NCI-H2029 treated with DMSO at 0.1 percent for 48 hours (cell line): ENCODE measurements at regions not wholly inside any gene's neighbourhood (a gene's known extent, or its start where the extent isn't known, plus 50 kb on each side); places are given as distances from the start of the nearest gene placed in this dataset.
"Not testable (repeated sequence)": the region's sequence is repeated elsewhere in the genome, so short reads cannot be mapped to it uniquely, and the experiment has no call there.

ENCODE experiments used
- DNase-seq: peaks from one replicate; lab custom pipeline; 2025; lab: John Stamatoyannopoulos, UW

DNA sequence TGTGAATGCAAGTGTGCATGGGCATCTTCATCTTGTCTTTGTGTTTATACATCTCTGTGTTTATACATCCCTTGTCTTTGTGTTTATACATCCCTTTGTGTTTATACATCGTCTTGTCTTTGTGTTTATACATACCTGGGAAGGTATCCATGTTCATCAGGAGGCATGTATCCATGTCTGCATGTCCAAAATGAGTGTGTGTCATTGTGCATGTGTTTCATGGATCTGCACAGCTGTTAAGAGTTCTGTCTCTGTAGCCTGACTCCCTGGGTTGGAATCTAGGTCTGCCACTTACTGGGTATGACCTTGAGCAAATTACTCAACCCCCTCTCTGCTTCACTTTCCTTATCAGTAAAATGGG lies 50.1 kb upstream of the SIRPA start:
- DNase-seq = no peak

DNA sequence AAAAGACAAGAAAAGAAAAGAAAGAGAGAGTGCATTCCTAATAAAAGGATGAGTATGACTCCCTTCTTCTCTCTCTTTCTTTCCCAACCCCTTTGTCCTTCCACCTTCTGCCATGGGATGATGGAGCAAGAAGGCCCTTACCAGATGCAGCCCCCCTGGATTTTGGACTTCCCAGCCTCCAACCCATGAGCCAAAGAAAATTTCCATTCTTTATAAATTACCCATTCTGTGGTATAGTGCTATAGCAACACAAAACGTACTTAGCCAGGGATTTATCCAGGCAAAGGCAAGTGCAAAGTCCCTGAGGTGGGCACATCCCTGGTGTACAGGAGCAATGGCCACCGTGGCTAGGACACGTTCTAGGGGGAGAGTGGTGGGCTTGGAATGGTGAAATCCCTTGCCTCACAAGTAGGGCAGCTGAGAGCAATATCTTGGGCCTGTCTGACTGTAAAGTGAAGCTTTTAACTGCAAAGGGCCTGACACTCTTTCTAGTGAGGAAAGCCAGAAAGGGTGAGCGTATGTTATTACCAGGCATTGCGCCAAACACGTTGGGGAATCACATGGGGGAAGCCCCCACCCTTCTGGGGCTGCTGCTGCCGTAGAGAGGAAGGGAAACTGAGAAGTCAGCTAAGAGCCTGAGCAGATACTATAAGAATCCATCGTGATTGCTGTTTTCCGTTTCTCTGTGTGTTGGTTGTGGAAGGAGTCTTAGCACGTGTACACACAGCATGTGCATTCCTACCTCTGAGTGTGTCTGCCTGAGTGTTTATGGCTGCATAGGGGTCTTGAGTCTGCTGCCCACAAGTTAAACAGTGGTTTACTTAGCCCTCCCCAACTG lies 50.7 kb upstream of the SIRPA start:
- no peak for DNase-seq

DNA sequence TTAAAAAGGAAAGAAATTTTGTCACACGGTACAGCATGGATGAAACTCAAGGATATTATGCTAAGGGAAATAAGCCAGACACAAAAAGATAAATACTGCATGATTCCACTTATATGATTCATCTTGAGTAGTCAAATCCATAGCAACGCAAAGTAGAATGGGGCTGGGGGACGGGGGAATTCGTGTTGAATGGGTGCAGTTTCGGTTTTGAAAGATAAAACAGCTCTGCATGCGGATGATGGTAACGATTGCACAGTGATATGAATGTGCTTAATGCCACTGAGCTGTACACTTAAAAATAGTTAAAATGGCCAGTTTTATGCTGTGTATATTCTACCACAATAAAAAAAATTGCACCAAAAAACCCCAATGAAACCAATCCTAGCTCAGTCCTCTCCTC lies 52.9 kb upstream of the SIRPA start:
- no peak for DNase-seq

DNA sequence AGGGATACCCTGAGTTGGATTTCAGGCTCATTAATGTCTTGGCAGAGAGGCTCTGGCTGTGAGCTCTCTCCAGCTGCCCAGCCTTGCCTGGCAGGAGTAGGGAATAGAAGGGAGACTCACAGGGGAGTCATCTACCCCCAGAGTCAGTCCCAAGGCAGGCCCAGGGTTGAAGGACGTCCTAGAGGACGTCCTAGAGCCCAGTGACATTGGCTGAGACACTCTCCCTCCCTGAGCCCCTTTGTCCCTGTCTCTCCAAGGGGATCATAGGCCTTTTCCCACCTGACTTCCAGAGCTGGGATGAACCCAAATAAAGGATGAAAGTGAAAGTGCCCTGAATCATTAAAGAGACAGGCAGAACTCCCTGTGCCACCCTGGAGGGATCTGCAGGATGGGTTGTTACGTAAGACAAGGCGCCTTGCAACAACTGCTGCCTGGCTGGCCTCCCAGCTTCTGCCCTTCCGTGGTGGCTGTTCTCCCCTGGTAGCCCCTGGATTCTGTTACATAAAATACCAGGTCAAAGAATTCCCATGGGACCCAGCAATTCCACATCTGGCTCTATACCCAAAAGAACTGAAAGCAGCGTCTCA lies 53.6 kb upstream of the SIRPA start:
- no peak for DNase-seq

DNA sequence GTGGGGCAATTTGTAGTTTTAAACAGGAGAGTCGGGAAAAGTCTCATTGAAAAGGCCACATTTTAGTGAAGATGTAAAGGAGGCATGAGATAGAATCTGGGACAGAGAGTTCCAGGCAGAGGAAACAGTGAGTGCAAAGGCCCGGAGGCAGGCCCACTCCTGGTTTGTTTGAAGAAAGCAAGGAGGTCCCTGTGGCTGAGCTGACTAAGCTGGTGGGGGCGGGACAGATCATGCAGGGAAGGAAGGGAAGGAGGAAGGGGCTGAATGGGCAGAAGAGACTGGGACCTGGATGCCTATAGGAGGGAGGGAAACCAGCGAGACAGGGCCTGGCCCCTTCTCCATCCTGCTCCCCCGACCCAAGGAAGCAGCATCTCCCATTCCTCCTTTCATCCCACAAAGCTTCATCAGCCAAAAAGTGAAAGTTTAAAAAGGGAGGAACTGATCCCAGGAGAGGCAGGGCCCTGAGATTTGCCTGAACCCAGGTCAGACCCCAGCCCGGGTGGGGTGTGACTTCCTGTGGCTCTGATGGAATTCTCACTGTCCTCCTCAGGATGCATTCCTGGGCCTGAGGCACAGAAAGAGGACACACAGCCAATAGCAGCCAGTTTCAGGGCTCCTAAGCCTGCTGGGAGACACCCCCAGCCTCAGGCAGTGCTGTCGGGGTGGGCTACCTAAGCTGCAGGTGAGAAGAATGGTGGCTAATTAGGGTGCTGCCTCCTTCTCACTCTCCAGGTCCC lies 54.2 kb upstream of the SIRPA start:
- no peak for DNase-seq

DNA sequence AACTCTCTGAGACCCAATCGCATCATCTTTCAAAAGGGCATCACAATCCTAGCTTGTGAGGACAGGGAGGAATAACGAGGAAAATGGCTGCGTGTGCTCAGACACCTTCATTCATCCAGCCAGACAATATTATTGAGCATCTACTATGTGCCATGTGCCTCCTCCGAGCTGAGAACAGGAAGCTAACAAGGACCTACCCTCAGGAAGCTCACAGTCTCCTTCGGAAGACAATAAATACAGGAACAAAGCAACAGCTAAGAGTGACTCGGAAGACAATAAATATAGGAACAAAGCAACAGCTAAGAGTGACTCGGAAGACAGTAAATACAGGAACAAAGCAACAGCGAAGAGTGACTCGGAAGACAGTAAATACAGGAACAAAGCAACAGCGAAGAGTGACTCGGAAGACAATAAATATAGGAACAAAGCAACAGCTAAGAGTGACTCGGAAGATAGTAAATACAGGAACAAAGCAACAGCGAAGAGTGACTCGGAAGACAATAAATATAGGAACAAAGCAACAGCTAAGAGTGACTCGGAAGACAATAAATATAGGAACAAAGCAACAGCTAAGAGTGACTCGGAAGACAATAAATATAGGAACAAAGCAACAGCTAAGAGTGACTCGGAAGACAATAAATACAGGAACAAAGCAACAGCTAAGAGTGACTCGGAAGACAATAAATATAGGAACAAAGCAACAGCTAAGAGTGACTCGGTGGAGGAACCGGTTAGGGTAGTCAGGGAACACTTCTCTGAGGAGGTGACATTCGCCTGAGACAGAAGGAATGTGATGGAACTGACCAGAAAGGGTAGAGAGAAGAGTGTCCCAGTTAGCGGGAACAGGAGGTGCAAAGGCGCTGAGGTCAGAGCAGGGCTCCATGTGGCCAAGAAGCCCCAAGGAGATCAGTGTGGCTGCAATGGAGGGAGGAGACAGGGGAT lies 55.6 kb upstream of the SIRPA start:
- not testable (repeated sequence) for DNase-seq

DNA sequence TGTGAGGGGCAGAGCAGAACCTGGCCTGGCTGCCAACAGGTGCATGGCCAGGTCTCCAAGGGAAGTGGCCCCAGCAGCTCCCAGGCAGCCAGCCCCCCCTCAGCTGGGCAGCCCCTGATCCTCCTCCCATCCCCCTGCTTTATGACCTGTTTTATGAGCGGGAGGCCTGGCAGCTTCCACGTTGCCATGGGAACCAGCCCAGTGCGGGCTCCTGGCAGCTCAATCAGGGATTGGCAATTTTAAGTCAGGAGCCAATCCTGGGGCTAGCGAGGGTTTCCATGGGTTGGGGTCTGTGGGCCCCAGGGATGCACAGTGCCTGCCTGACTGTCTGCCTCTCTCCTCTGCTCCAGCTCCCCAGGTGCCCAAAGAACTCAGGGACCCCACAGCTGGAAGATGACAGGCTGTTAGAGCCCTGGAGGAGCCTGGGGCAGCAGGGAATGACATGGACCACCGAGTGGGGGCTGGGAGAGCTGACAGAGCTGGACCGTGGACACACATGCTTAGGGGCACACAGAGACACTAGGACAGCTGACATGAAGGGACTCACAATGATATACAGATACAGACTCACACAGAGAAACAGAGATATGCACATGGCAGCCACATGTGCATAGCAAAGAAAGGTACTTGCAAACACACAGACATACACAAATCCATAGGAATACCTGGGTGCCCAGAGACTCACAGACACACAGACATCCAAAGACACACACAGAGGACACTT lies 56.5 kb upstream of the SIRPA start:
- DNase-seq = no peak

DNA sequence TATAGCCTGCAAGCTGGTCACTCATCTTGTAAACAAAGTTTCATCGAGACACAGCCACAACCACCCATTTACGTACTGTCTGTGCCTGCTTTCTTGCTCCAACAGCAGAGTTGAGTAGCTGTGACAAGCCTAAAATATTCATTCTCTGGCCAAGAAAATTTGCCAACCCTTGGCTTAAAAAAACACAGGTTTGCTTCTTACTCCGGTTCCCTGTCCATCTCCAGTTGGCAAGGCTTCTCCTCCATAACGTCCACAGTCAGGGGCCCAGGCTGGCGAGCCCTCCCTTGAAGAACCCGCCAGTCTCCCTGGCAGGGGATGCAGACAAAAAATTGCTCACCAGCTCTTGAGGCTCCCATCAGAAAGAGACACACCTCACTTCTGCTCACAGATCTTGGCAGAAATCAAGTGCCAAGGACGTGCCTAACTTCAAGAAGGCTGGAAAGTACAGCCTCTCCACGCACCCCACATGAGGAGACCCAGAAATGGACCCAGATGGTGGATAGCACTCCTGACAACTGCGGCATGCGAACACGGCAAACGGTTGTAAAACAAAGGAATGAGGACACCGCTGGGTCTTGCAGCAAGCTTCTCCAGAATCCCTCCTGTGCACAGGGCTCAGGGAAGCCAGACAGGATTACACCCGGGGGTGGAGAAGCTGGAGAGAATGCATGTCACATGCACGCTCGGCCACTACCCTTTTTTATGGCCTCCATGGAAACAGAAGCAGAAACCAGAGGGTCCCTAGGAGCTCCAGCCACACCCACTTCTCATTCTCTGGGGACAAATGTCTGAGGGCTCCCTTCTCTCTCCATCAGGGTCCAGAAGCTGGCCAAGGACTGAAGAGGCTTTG lies 59.8 kb upstream of the SIRPA start:
- DNase-seq = no peak

DNA sequence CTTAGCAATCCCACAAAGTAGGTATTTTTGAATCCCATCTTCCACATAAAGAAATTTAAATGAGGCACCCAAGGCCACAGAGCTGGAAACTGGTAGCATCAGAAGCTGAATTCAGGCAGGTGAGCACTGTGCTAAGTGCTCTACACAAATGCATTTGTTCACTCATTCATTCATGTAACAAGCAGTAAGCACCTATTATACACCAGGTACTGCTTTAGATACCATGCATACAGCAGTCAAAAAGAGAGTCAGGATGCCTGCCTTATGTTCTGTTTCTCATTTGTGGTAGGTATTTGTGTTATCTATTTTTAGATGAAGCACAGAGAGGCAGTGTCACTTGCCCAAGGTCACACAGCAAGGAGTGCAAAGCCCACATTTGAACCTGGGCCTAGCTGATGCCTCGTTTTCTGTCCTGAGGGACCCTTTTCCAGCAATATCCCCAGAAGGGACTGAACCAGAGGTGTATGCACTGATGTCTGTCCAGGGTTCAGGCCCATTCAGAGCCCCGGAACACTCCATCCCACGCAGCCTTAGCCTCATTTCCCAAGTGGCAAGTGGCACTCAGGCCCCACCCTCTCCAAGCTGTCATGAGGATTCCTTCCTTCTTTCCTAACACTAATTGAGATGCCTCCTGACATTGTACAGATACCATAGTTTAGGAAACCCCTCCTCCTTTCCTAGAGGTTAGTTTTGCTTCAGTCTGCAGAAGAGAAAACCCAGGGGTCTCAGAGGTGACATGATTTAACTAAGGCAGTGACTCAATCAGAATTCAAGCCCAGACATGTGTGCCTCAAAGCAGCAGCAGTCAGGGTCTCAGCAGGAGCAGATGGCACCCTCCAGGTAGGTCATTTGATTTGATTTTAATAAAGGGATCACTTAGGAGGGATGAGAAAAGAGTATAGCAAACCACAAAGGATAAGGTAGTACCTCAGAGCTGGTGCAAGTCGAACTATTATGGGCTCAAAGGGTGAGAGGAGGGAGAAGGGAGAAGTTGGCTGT lies 61.2 kb upstream of the SIRPA start:
- no peak for DNase-seq

DNA sequence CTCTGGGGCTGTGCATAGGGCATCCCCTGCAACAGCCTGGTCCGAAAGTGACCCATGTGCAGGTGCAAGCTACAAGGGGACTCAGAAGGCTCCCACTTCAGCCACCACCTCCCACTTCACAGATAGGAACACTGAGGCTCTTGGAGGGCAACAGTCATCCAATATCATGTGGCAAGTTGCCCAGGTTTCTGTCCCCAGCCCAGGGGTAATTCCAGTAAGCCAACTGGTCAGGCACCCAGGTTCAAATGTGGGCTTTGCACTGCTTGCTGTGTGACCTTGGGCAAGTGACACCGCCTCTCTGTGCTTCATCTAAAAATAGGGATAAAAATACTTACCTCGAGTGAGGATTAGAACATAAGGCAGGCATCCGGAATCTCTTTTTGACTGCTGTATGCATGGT lies 62.0 kb upstream of the SIRPA start:
- no peak for DNase-seq

DNA sequence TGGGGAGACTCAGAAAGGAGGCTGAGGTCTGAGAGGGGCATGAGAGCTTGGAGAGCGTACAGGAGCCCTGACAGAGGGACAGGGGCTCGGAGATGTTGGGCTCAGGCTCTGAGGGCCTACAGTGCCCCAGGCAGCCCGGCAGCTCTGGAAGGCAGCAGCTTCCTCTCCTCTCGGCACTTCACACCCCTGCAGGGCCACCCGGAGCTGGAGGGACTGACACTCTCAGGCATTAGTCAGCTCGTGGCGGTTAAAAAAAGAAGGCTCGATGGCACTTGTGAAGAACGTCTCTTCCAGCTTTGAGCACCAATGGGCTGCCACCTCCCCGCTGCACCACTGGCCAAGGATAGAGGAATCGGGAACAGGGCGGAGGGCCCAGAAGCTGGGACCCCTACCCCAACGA lies 62.6 kb upstream of the SIRPA start:
- no peak for DNase-seq

DNA sequence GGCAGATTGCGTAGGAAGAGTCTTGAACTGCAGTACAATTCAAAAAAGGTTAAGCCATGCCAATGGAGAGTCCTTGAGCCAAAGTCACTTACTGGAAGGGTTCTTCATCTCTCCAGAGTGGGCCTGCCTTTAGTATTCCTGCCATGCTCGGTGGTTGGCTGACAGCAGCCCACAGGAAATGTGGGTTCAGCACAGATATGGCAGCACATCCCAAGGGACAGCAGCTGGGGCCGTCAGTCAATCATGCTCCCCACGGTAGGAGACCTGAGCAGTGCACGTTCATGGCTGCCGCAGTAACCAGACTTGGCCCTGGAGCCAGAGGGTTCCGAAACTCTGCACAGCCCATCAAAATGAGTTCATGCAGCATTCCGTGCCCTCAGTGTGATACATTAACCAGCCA lies 63.6 kb upstream of the SIRPA start:
- DNase-seq = no peak

DNA sequence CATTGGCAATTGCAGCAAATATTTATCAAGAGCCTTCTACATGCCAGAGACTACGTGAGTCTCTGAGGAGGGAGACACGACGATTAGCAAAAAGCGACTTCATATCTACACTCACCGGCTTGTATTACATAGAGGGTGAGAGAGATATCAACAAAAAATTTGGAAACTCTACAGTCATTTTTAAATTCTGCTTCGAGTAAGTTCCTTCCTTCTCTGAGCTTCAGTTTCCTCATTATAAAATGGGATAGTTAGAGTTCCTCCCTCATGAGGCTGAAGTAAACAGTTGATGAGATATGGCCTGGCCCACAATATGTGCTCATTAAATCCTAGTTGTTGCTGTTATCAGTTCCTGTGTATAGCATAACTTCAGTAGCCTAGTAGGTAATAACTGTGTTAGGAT lies 64.1 kb upstream of the SIRPA start:
- no peak for DNase-seq

DNA sequence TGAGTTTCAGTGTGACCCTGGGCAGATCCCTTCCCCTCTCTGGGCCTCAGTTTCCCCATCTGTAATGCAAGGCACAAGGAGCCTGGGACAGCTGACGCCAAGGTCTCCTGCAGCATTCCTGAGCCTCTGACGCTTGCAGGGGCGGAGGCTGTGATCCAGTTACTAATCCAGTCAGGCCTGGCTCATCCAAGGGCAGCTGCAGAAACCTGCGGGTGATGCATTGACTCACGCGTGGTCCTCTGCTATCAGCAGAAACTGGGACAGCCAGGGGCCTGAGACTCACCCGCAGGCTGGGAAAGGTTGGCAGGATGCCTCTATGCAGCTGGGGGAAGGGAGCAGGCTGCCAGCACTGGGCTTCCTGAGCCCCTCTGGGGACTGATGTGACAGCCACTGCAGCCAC lies 65.0 kb upstream of the SIRPA start:
- no peak for DNase-seq

DNA sequence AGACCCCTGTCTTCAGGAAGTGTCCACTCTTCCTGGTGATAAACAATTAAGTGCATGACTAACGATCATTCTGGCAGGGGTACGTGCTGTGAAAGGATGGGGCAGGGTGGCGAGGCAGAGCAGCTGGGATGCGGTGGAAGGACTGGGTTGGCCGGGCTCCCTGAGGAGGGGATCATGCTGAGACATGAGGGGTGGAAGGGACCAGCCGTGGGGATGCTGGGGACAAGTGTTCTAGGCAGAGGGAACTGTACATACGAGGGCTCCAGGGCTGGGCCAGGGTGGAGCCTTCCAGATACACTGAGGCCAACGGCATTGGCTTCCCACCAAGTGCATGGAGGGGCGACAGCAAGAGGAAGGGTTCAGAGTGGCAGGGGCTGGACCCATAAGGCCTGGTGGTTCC lies 65.7 kb upstream of the SIRPA start:
- DNase-seq = no peak

DNA sequence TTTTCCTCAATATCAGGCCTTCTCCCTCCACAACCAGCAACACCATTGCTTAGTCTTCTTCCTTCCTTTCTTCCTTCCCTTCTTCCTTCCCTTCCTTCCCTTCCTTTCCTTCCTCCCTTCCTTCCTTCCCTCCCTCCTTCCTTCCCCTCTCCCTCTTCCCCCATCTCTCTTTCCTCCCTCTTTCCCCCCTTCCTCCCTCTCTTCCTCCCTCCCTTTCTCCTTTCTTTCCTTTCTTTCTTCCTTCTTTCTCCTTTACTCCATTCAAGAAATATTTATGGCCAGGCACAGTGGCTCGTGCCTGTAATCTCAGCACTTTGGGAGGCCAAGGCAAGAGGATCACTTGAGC lies 66.4 kb upstream of the SIRPA start:
- DNase-seq = no peak

DNA sequence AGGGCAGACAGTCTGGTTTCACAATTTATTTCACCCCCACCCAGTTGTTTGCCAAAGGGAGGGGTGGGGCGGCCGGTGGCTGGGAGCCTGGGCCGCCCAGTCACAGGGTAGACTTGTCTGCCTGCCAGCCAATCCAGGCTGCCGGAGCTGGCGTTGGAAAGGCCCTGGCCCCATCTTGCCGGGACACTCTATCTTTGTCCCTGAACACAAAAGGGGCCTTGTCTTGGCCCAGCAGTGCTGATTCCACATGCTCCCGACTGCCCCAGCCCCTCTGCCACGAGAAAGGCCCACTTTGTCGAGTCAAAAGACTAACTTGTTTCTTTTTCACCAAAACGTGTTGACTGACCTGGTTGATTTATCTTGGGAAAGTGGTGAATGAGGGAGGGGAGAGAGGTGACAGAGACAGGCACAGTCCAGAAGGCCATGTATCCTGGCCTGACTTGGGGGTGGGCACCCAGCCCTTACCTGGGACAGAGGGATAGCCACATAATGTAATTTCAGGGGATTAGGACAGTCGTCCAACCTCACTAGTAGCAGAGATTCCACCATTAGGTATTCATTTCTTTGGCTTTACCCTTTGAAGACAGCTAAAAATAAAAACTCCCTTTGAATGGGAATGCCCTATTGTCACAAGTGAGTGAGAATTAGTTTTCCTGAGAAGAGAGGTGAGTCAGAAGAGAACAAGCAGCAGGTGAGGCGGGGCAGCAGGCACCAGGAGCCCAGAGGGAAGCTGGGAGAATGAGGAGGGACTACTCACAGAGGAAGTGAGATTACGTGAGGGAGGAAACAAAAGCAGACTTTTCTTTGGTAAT lies 67.0 kb upstream of the SIRPA start:
- no peak for DNase-seq

DNA sequence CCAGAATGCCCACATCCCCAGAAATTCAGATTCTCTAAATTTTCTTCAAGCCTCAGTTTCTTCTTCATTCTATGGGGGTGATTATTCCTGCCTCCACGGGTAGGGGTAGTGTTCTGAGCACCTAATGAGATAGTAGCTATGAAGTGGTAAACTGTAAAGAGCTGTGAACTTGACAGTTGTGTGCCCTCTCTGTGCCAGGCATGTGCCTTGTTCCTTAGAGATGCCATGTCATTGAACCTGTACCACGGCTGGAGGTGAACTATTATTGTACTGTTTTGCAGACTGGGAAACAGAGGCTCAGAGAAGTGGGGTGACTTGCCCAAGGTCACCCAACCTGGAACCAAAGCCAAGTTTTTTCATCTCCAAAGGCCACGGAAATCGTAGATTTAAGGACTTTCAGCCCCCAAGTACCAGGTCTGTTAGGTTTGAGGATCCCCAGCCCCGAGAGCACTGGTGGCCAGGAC lies 67.7 kb upstream of the SIRPA start:
- DNase-seq = no peak
